HepG2 (cell line): ENCODE measurements at regions not wholly inside any gene's neighbourhood (a gene's known extent, or its start where the extent isn't known, plus 50 kb on each side); places are given as distances from the start of the nearest gene placed in this dataset.

Experiments
- ATAC-seq: fragments of 200-7000 bp; cut with Tn5 transposase; 3 replicates; pipeline ENCODE4 v1.9.1; 2020; ENCODE audit warnings: mild to moderate bottlenecking, moderate library complexity
- BruUV-seq: library from RNA; stranded (reverse); fragments of 400-500 nt; replicated peaks from 2 replicates; lab custom pipeline; 2021; lab: Mats Ljungman, UMichigan
- CTCF ChIA-PET: fragments of 300-600 bp; formaldehyde crosslinking; extraction: SDS; loops from one replicate; lab custom pipeline; 2021; ENCODE audit warnings: low total read pairs, inconsistent platforms, low intra/inter-chr PET ratio; lab: Yijun Ruan, JAX
- POLR2A ChIA-PET: fragments of 350-600 bp; sonication (Branson Sonifier 250); formaldehyde crosslinking; loops from one replicate; lab custom pipeline; 2020; ENCODE audit warnings: antibody characterized with exemption, inconsistent platforms; lab: Yijun Ruan, JAX
- DNase-seq: peaks from one replicate; pipeline ENCODE4 v3.0.0-alpha.2; 2015; ENCODE audit warnings: low spot score
- FAIRE-seq: peaks from 3 replicates; lab custom pipeline; 2011; peaks lifted over from hg19 to GRCh38; lab: Jason Lieb, UNC
- H2AFZ ChIP-seq: one replicate; pipeline ENCODE4 v1.6.1; 2011; ENCODE audit warnings: low read length, inconsistent platforms
- H3K27ac ChIP-seq: fragments of 300-600 bp; 3 replicates; pipeline ENCODE4 v1.8.0; 2011; ENCODE audit warnings: mixed run types, mild to moderate bottlenecking, mixed read lengths, low read length, inconsistent platforms; ENCODE audit not compliant: insufficient read depth; ENCODE audit errors: extremely low read length
- H3K27me3 ChIP-seq, 2 experiments: fragments of 200-600 bp in 1 of 2; 2 replicates in 1 of 2; 3 replicates in 1 of 2; pipeline versions ENCODE4 v1.6.0 to v1.8.0; 2011; ENCODE audit warnings: low read length in 2 of 2, mild to moderate bottlenecking in 2 of 2, moderate library complexity in 2 of 2, inconsistent platforms in 1 of 2; ENCODE audit not compliant: insufficient read depth in 2 of 2, control insufficient read depth in 1 of 2
- H3K36me3 ChIP-seq, 2 experiments: fragments of 200-600 bp in 1 of 2; replicated peaks in 1 of 2; 2 replicates in 1 of 2; 3 replicates in 1 of 2; pipeline versions ENCODE4 v1.5.1 to v1.8.0; 2011; ENCODE audit warnings: low read length in 2 of 2, inconsistent platforms in 1 of 2; ENCODE audit not compliant: insufficient read depth in 2 of 2, control insufficient read depth in 1 of 2
- H3K4me1 ChIP-seq: 2 replicates; pipeline ENCODE4 v1.5.1; 2012; ENCODE audit warnings: low read length, inconsistent platforms; ENCODE audit not compliant: insufficient read depth
- H3K4me2 ChIP-seq: 2 replicates; pipeline ENCODE4 v1.6.0; 2011; ENCODE audit warnings: low read depth, low read length, inconsistent platforms
- H3K4me3 ChIP-seq, 3 experiments: fragments of 200-600 bp in 1 of 3; sonication (generic), shearing (Covaris generic) in 1 of 3; replicated peaks in 1 of 3; 2 replicates each; pipeline ENCODE4 v1.5.1; 2011 to 2016; ENCODE audit warnings: low read length in 3 of 3, inconsistent platforms in 2 of 3, low read depth in 2 of 3, mild to moderate bottlenecking in 2 of 3, control low read depth in 1 of 3, mixed read lengths in 1 of 3; ENCODE audit not compliant: insufficient read depth in 1 of 3
- H3K79me2 ChIP-seq: one replicate; pipeline ENCODE4 v1.6.1; 2011; ENCODE audit warnings: low read length, inconsistent platforms; ENCODE audit not compliant: insufficient read depth
- H3K9ac ChIP-seq: 2 replicates; pipeline ENCODE4 v1.6.0; 2011; ENCODE audit warnings: mild to moderate bottlenecking, low read depth, low read length, inconsistent platforms; ENCODE audit not compliant: insufficient read depth
- H3K9me3 ChIP-seq: 2 replicates; pipeline ENCODE4 v1.5.1; 2012; ENCODE audit warnings: mild to moderate bottlenecking, low read length
- H4K20me1 ChIP-seq: 2 replicates; pipeline ENCODE4 v1.6.0; 2011; ENCODE audit warnings: inconsistent platforms, mild to moderate bottlenecking, low read length, moderate library complexity; ENCODE audit not compliant: insufficient read depth
- FIP1L1 ChIP-seq: fragments of 200-400 bp; formaldehyde crosslinking; IDR thresholded peaks from 2 replicates; pipeline ENCODE4 v1.6.1; 2018; ENCODE audit warnings: low read depth, mild to moderate bottlenecking, low read length, moderate library complexity, borderline replicate concordance; ENCODE audit not compliant: insufficient read depth
- FOSL1 ChIP-seq: sonication (generic); formaldehyde crosslinking; IDR thresholded peaks from 2 replicates; pipeline ENCODE4 v1.9.0; 2021; ENCODE audit warnings: missing genetic modification reagents, borderline replicate concordance
- GABPB1 ChIP-seq: IDR thresholded peaks from 2 replicates; pipeline ENCODE4 v1.6.1; 2016; ENCODE audit warnings: mild to moderate bottlenecking, missing genetic modification reagents, moderate library complexity, missing compliant biosample characterization
- HINFP ChIP-seq: sonication (generic); formaldehyde crosslinking; IDR thresholded peaks from 2 replicates; pipeline ENCODE4 v1.4.0; 2020; ENCODE audit warnings: low read depth, mild to moderate bottlenecking, missing genetic modification reagents
- NCOA1 ChIP-seq: sonication (generic); formaldehyde crosslinking; IDR thresholded peaks from 2 replicates; pipeline ENCODE4 v1.9.0; 2021; ENCODE audit warnings: missing genetic modification reagents
- PHF20 ChIP-seq: sonication (generic); formaldehyde crosslinking; IDR thresholded peaks from 2 replicates; pipeline ENCODE4 v1.5.0; 2020; ENCODE audit warnings: mild to moderate bottlenecking, missing genetic modification reagents
- PRDM15 ChIP-seq: sonication (generic); formaldehyde crosslinking; IDR thresholded peaks from 2 replicates; pipeline ENCODE4 v1.4.0; 2020; ENCODE audit warnings: missing genetic modification reagents
- ZBTB38 ChIP-seq: sonication (generic); formaldehyde crosslinking; IDR thresholded peaks from 2 replicates; pipeline ENCODE4 v1.5.1; 2020; ENCODE audit warnings: mild to moderate bottlenecking, missing genetic modification reagents
- ZC3H13 ChIP-seq: sonication (generic); formaldehyde crosslinking; IDR thresholded peaks from 2 replicates; pipeline ENCODE4 v1.8.1; 2023; ENCODE audit warnings: mild to moderate bottlenecking, missing genetic modification reagents, moderate library complexity
- ZNF572 ChIP-seq: sonication (generic); formaldehyde crosslinking; IDR thresholded peaks from 2 replicates; pipeline ENCODE4 v1.5.1; 2020; ENCODE audit warnings: mild to moderate bottlenecking, missing genetic modification reagents
- ZNF652 ChIP-seq: IDR thresholded peaks from 2 replicates; pipeline ENCODE4 v1.6.1; 2016; ENCODE audit warnings: low read depth, borderline replicate concordance
- ZNF672 ChIP-seq: sonication (generic); formaldehyde crosslinking; IDR thresholded peaks from 2 replicates; pipeline ENCODE4 v1.8.1; 2022; ENCODE audit warnings: missing genetic modification reagents
- ZSCAN9 ChIP-seq: IDR thresholded peaks from 2 replicates; pipeline ENCODE4 v1.6.1; 2016; ENCODE audit warnings: borderline replicate concordance
- WGBS: methylation state at CpG from one replicate; pipeline ENCODE4 v1.1.6; 2017; ENCODE audit warnings: low lambda C conversion rate; 5-methylcytosine and 5-hydroxymethylcytosine counted together
- in situ Hi-C: cut with HindIII; loops from 2 replicates; pipeline ENCODE4 v1.10.0; 2017; ENCODE audit warnings: low pct_unique_long_range_greater_than_20kb; ENCODE audit not compliant: extremely low pct_ligation_motif_present
- intact Hi-C: fragments of 100-400 bp; cut with micrococcal nuclease; formaldehyde crosslinking; loops from one replicate; pipeline ENCODE4 v1.10.0; 2022; ENCODE audit not compliant: unreplicated experiment
- TF ChIP-seq, protein P1 (sequence below): sonication (generic); formaldehyde crosslinking; IDR thresholded peaks from 2 replicates; pipeline ENCODE4 v1.8.0; 2022; ENCODE audit warnings: mild to moderate bottlenecking, missing genetic modification reagents, moderate library complexity
- TF ChIP-seq, protein P2 (sequence below): sonication (generic); formaldehyde crosslinking; IDR thresholded peaks from 2 replicates; pipeline ENCODE4 v1.8.1; 2022; ENCODE audit warnings: mild to moderate bottlenecking, missing genetic modification reagents

- no peak for TF ChIP-seq NCOA1 (CRISPR knock-in tag)
- no peak for TF ChIP-seq ZNF572 (CRISPR knock-in tag)
These were observed 149.7 kb downstream of the EN1 start (continued) for GRCh38 chr2:118697781-118698180.

- H2AFZ ChIP-seq, result no peak overlapping the region
- TF ChIP-seq PRDM15 (no peak), FIP1L1 (no peak), ZNF672 (CRISPR knock-in tag) (no peak), ZC3H13 (no peak), ZSCAN9 (CRISPR knock-in tag) (no peak), FOSL1 (no peak), ZBTB38 (CRISPR knock-in tag) (no peak), GABPB1 (CRISPR knock-in tag) (no peak), ZNF652 (CRISPR knock-in tag) (no peak), HINFP (CRISPR knock-in tag) (no peak), PHF20 (CRISPR knock-in tag) (no peak)
- TF ChIP-seq, protein P1, sequence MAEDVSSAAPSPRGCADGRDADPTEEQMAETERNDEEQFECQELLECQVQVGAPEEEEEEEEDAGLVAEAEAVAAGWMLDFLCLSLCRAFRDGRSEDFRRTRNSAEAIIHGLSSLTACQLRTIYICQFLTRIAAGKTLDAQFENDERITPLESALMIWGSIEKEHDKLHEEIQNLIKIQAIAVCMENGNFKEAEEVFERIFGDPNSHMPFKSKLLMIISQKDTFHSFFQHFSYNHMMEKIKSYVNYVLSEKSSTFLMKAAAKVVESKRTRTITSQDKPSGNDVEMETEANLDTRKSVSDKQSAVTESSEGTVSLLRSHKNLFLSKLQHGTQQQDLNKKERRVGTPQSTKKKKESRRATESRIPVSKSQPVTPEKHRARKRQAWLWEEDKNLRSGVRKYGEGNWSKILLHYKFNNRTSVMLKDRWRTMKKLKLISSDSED (CRISPR knock-in tag), result no peak
- TF ChIP-seq, protein P2, sequence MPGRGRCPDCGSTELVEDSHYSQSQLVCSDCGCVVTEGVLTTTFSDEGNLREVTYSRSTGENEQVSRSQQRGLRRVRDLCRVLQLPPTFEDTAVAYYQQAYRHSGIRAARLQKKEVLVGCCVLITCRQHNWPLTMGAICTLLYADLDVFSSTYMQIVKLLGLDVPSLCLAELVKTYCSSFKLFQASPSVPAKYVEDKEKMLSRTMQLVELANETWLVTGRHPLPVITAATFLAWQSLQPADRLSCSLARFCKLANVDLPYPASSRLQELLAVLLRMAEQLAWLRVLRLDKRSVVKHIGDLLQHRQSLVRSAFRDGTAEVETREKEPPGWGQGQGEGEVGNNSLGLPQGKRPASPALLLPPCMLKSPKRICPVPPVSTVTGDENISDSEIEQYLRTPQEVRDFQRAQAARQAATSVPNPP (CRISPR knock-in tag), result no peak
- TF ChIP-seq, all 625 proteins: peak for 0
- ATAC-seq (no peak), DNase-seq (no peak), FAIRE-seq (no peak)
- Histone ChIP-seq H3K79me2 (no peaks in the 10 kb centered on the region), H3K9me3 (no peaks in the 10 kb centered on the region), H3K27me3 (no peaks in the 10 kb centered on the region; a peak in 1 of 5 replicates), H3K4me1 (no peaks in the 10 kb centered on the region), H3K36me3 (no peaks in the 10 kb centered on the region), H4K20me1 (no peaks in the 10 kb centered on the region), H3K4me2 (no peak overlapping the region), H3K4me3 (no peak overlapping the region), H3K9ac (no peak overlapping the region), H3K27ac (no peak overlapping the region)
- no TSS peak for BruUV-seq
- ChIA-PET CTCF (no interaction called here), POLR2A (no interaction called here)
- 44% methylated on average over 5 of the region's 6 CpGs for WGBS
- in situ Hi-C loops (no loop called here), intact Hi-C loops (no loop called here)
These were observed 150.5 kb downstream of the EN1 start for GRCh38 chr2:118696786-118697465.
